ENCODE measurements at regions not wholly inside any gene's neighbourhood (a gene's known extent, or its start where the extent isn't known, plus 50 kb on each side); places are given as distances from the start of the nearest gene placed in this dataset.

GRCh38 chr11:13857828-13858227 lies 104.7 kb upstream of the SPON1 start:
- no peaks in the 10 kb centered on the region for H3K36me3 ChIP-seq (replicated peaks in 1 of 2)
- no peaks in the 10 kb centered on the region for H3K27me3 ChIP-seq
- intact Hi-C loops (cut with DNase I): no loop called here
- no peak for DNase-seq
- TF ChIP-seq POLR2A (IDR thresholded peaks at IDR 0.05): no peak
- no peak for TF ChIP-seq CTCF (IDR thresholded peaks at IDR 0.05)
- H3K27ac ChIP-seq: no peak overlapping the region
- no peaks in the 10 kb centered on the region for H3K4me1 ChIP-seq (replicated peaks in 1 of 2)
- no peak overlapping the region for H3K4me3 ChIP-seq
- no peaks in the 10 kb centered on the region for H3K9me3 ChIP-seq (replicated peaks in 1 of 3)
- 80 to 96% (median 87%) methylated on average over 3 of the region's 3 CpGs for WGBS, 4 donors

- H3K4me1 ChIP-seq (replicated peaks in 1 of 2): no peaks in the 10 kb centered on the region
- H3K27me3 ChIP-seq: no peaks in the 10 kb centered on the region
- no peak for DNase-seq
- 41 to 69% (median 55%) methylated on average over 9 of the region's 9 CpGs for WGBS, 4 donors
- H3K36me3 ChIP-seq (replicated peaks in 1 of 2): no peaks in the 10 kb centered on the region
- H3K27ac ChIP-seq: no peak overlapping the region
- no peak overlapping the region for H3K4me3 ChIP-seq
- intact Hi-C loops (cut with DNase I): no loop called here
- no peaks in the 10 kb centered on the region for H3K9me3 ChIP-seq (replicated peaks in 1 of 3)
- no peak for TF ChIP-seq POLR2A (IDR thresholded peaks at IDR 0.05)
- TF ChIP-seq CTCF (IDR thresholded peaks at IDR 0.05): no peak
Measured at GRCh38 chr11:13859892-13860291, 102.6 kb upstream of the SPON1 start.

- intact Hi-C loops (cut with DNase I): no loop called here
- Histone ChIP-seq H3K36me3 (replicated peaks in 1 of 2) (no peaks in the 10 kb centered on the region), H3K27ac (no peak overlapping the region), H3K4me1 (replicated peaks in 1 of 2) (no peaks in the 10 kb centered on the region), H3K27me3 (no peaks in the 10 kb centered on the region), H3K4me3 (no peak overlapping the region), H3K9me3 (replicated peaks in 1 of 3) (no peaks in the 10 kb centered on the region)
- TF ChIP-seq CTCF (IDR thresholded peaks at IDR 0.05) (no peak), POLR2A (IDR thresholded peaks at IDR 0.05) (no peak)
- no peak for DNase-seq
- WGBS, 4 donors: 77 to 81% (median 78%) methylated on average over 3 of the region's 3 CpGs
Measured at GRCh38 chr11:13861411-13861810, 101.1 kb upstream of the SPON1 start.

- Histone ChIP-seq H3K27ac (no peak overlapping the region), H3K4me3 (no peak overlapping the region), H3K4me1 (replicated peaks in 1 of 2) (no peaks in the 10 kb centered on the region), H3K27me3 (no peaks in the 10 kb centered on the region), H3K36me3 (replicated peaks in 1 of 2) (no peaks in the 10 kb centered on the region), H3K9me3 (replicated peaks in 1 of 3) (no peaks in the 10 kb centered on the region)
- no peak for TF ChIP-seq CTCF (IDR thresholded peaks at IDR 0.05)
- TF ChIP-seq POLR2A (IDR thresholded peaks at IDR 0.05): no peak
- WGBS, 4 donors: 80 to 92% (median 87%) methylated on average over 3 of the region's 3 CpGs
- intact Hi-C loops (cut with DNase I): no loop called here
- no peak for DNase-seq
Measured at GRCh38 chr11:13862845-13863392, 99.6 kb upstream of the SPON1 start.
